ENCODE measurements at regions not wholly inside any gene's neighbourhood (a gene's known extent, or its start where the extent isn't known, plus 50 kb on each side); places are given as distances from the start of the nearest gene placed in this dataset.

GRCh38 chr2:134143568-134143967 lies 110.3 kb upstream of the MGAT5 start:
- TF ChIP-seq CTCF (IDR thresholded peaks at IDR 0.05) (no peak), ZFX (IDR thresholded peaks at IDR 0.05; ENCODE audit: borderline replicate concordance) (no peak)

Data from 22Rv1 (cell line).